Glomerular visceral epithelial cell (primary cell): ENCODE measurements at regions not wholly inside any gene's neighbourhood (a gene's known extent, or its start where the extent isn't known, plus 50 kb on each side); places are given as distances from the start of the nearest gene placed in this dataset.
"Not testable (repeated sequence)": the region's sequence is repeated elsewhere in the genome, so short reads cannot be mapped to it uniquely, and the experiment has no call there.

ENCODE experiments used
- DNase-seq: peaks from one replicate; pipeline ENCODE4 v3.0.0-alpha.2; 2016; ENCODE audit errors: extremely low spot score

- no peak for DNase-seq
Observed at GRCh38 chr9:135404451-135405144, 75.0 kb upstream of the PPP1R26 start.

- not testable (repeated sequence) for DNase-seq
Observed at GRCh38 chr9:135405145-135405464, 74.5 kb upstream of the PPP1R26 start.

DNA sequence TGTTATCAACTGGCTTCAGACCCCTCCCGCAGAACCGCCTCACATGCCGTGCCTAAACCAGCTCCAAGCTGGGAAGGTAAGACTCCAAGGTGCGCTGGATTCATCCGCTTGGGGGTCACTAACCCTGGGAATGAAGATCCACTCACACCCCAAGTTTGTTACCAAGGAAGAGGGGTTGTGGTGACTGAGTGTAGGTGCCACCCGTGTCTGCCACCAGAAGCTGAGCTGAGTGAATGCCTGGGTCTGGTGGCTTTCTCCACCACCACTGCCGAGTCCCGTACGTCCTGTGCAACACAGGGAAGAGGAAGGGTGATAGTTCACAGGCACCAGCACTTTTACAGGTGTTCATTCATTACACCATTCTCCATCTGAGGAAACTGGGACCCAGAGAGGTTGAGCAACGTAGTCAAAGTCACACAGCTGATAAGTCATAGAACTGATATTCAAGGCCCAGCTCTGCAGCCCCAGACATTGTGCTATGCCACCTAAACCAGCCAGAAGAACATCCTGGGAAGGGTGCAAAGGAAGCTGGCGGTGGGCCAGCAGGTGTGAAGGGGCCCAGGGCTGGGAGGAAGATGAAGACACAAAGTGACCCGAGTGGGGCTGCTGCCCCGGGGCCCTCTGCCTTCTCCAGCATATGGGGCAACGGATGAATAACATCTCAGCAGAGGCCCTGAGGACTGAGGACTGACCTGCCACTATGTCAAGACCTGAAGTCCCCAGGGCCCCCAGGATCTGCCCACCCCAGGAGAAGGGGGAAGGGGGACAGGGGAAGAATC lies 70.9 kb upstream of the PPP1R26 start:
- no peak for DNase-seq

- no peak for DNase-seq
Observed at GRCh38 chr9:135409286-135410200, 70.0 kb upstream of the PPP1R26 start.

- DNase-seq, result no peak
Observed at GRCh38 chr9:135410421-135410820, 69.2 kb upstream of the PPP1R26 start.

GRCh38 chr9:135410831-135411473 lies 68.6 kb upstream of the PPP1R26 start:
- DNase-seq, result no peak

- DNase-seq, result not testable (repeated sequence)
Observed at GRCh38 chr9:135411605-135412004, 68.0 kb upstream of the PPP1R26 start.

DNA sequence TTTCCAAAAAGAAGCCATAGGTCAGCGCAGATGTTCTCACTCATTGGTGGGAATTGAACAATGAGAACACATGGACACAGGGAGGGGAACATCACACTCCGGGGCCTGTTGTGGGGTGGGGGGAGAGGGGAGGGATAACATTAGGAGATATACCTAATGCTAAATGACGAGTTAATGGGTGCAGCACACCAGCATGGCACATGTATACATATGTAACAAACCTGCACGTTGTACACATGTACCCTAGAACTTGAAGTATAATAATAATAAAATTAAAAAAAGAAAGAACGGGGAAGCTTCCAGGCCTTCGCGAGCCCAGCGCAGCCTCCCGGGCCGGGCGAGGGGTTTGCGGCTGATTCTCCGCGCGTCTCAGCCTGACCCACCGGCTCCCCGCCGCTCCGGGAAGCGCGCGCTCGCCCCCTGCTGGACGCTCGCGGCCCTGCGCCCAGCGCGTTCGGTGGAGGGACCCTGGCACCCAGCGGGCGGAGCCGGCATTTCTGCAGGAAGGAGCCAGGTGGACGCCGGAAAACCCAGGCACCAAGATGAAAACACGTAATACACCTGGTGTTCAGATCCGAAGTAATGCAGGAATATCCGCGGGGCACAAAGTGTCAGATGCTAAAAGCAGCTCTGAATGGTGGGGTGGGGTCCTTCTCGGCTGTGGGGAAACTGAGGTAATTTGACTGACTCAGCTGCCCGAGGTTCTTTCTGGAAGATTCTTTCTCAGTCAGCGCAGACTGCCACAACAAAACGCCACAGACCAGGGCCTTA lies 67.1 kb upstream of the PPP1R26 start:
- DNase-seq, result peak; percentile 47

- DNase-seq, result no peak
Observed at GRCh38 chr9:135413086-135413375, 66.6 kb upstream of the PPP1R26 start.

- no peak for DNase-seq
Observed at GRCh38 chr9:135413461-135413860, 66.1 kb upstream of the PPP1R26 start.

- no peak for DNase-seq
Observed at GRCh38 chr9:135414293-135414692, 65.3 kb upstream of the PPP1R26 start.

GRCh38 chr9:135415586-135415985 lies 64.0 kb upstream of the PPP1R26 start:
- DNase-seq, result no peak

GRCh38 chr9:135416664-135417290 lies 62.8 kb upstream of the PPP1R26 start:
- no peak for DNase-seq

DNA sequence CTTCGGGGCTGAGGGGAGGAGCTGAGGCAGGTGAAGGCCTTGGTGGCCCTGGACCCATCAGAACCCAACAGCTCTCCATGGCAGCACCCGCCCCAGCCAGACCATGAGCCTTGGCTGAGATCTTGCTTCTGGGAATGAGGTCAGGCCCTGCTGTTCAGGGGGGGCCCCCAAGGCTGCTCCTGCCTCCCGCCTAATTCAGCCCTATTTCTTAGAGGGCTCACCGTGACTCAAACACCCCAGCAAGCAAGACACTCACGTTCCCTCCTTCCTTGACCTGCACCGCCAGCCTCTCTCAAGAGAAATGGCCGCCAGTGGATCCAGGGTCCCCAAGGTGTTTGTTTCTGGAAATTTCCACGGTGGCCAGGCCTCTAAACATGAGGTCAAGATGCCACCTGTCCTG lies 61.4 kb upstream of the PPP1R26 start:
- no peak for DNase-seq

- DNase-seq, result no peak
Observed at GRCh38 chr9:135419106-135419505, 60.5 kb upstream of the PPP1R26 start.

GRCh38 chr9:135422341-135422944 lies 57.1 kb upstream of the PPP1R26 start:
- DNase-seq, result no peak

DNA sequence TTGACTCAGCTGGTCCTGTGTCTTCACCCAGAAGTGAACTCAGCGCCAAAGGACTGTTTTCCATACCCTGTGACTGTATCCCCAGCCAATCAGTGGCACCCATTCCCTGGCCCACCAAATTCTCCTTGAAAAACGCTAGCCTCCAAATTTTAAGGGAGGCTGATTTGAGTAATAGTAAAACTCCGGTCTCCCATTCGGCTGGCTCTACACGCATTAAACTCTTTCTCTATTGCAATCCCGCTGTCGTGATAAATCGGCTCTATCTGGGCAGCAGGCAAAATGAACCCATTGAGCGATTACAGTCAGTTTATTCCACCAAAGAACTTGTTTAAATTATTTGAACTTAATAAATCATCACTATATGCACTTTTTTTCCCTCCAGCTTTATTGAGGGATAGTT lies 55.9 kb upstream of the PPP1R26 start:
- no peak for DNase-seq
